DMS79 (cell line): ENCODE measurements at regions not wholly inside any gene's neighbourhood (a gene's known extent, or its start where the extent isn't known, plus 50 kb on each side); places are given as distances from the start of the nearest gene placed in this dataset.

Experiments
- DNase-seq: peaks from one replicate; lab custom pipeline; 2025; lab: John Stamatoyannopoulos, UW

- DNase-seq: peak; percentile 49
These were observed 298.6 kb downstream of the PARP8 start for GRCh38 chr5:50964746-50965653.

- peak; percentile 79 for DNase-seq
These were observed 299.4 kb downstream of the PARP8 start for GRCh38 chr5:50965654-50966375.

GRCh38 chr5:50967009-50967562 is 300.6 kb downstream of the PARP8 start:
- DNase-seq: peak; percentile 37

GRCh38 chr5:50967563-50968355 is 301.3 kb downstream of the PARP8 start:
- DNase-seq: peak; percentile 87

GRCh38 chr5:50968356-50969149 is 302.1 kb downstream of the PARP8 start:
- DNase-seq: peak; percentile 27

GRCh38 chr5:50969151-50970031 is 303.0 kb downstream of the PARP8 start:
- peak; percentile 58 for DNase-seq

- no peak for DNase-seq
These were observed 309.4 kb downstream of the PARP8 start for GRCh38 chr5:50975840-50976239.

GRCh38 chr5:50978924-50979323 is 312.5 kb downstream of the PARP8 start:
- no peak for DNase-seq

- DNase-seq: no peak
These were observed 318.2 kb downstream of the PARP8 start for GRCh38 chr5:50984640-50985039.

GRCh38 chr5:50990296-50990924 is 324.0 kb downstream of the PARP8 start:
- DNase-seq: no peak

GRCh38 chr5:50995285-50995942 is 329.0 kb downstream of the PARP8 start:
- DNase-seq: no peak

GRCh38 chr5:51001227-51001923 is 334.9 kb downstream of the PARP8 start:
- no peak for DNase-seq

GRCh38 chr5:51002368-51002767 is 335.9 kb downstream of the PARP8 start:
- DNase-seq: no peak

- no peak for DNase-seq
These were observed 346.6 kb downstream of the PARP8 start for GRCh38 chr5:51013036-51013435.

- no peak for DNase-seq
These were observed 352.0 kb downstream of the PARP8 start for GRCh38 chr5:51018423-51018822.

GRCh38 chr5:51024263-51024662 is 357.8 kb downstream of the PARP8 start:
- no peak for DNase-seq

GRCh38 chr5:51027271-51027670 is 356.0 kb upstream of the ISL1 start:
- DNase-seq: no peak

GRCh38 chr5:51028394-51028793 is 354.9 kb upstream of the ISL1 start:
- no peak for DNase-seq

- peak; percentile 77 for DNase-seq
These were observed 350.0 kb upstream of the ISL1 start for GRCh38 chr5:51033215-51033614.
